ENCODE measurements at regions not wholly inside any gene's neighbourhood (a gene's known extent, or its start where the extent isn't known, plus 50 kb on each side); places are given as distances from the start of the nearest gene placed in this dataset.
A peak's percentile ranks its signal among the peaks of the same experiment; 100 is the strongest.

GRCh38 chr10:105785721-105786120, 1144.6 kb downstream of the SORCS3 start:
- H3K4me2 ChIP-seq: no peak overlapping the region
- H3K36me3 ChIP-seq: no peaks in the 10 kb centered on the region
- no peaks in the 10 kb centered on the region for H4K20me1 ChIP-seq
- H3K27ac ChIP-seq: no peak overlapping the region
- H3K4me3 ChIP-seq: no peak overlapping the region
- no peaks in the 10 kb centered on the region for H3K27me3 ChIP-seq
- no peaks in the 10 kb centered on the region for H3K4me1 ChIP-seq
- H3K9me3 ChIP-seq (replicated peaks in 1 of 11): peaks cover 0 to 27% (median 0%) of the 10 kb centered on the region in 11 experiments; a peak in 6 of 22 replicates
- no peak for TF ChIP-seq Cebpa-rat (IDR thresholded peaks at IDR 0.05)
- H3K9ac ChIP-seq: no peak overlapping the region

- Histone ChIP-seq H3K4me1 (no peaks in the 10 kb centered on the region), H3K9me3 (replicated peaks in 1 of 11) (peaks cover 0 to 27% (median 0%) of the 10 kb centered on the region in 11 experiments; a peak in 6 of 22 replicates), H3K4me2 (no peak overlapping the region), H3K27me3 (no peaks in the 10 kb centered on the region), H4K20me1 (no peaks in the 10 kb centered on the region), H3K9ac (no peak overlapping the region), H3K36me3 (no peaks in the 10 kb centered on the region), H3K4me3 (no peak overlapping the region), H3K27ac (no peak overlapping the region)
- no peak for TF ChIP-seq Cebpa-rat (IDR thresholded peaks at IDR 0.05)
Measured at GRCh38 chr10:105783936-105784483, 1142.9 kb downstream of the SORCS3 start.

DNA sequence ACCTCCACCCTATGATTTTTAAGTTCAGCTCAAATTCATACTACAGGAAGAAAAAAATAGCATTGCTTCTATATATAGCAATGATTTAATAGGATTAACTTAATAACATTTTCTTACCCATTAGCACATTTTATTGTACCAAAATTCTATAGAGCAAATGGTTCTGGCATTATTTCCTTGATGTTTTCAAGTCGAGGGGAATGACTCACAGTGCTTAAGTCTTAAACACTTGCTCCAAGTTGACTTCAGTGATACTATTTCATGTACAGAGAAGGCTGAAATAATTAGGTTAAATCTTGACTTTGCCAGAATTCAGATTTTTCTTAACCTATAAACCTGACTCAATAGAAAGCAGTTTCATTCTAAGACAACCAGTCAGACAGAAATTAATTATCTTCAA, 1133.8 kb downstream of the SORCS3 start:
- H3K9ac ChIP-seq: no peak overlapping the region
- H3K27me3 ChIP-seq: no peaks in the 10 kb centered on the region
- no peak overlapping the region for H3K4me2 ChIP-seq
- no peak overlapping the region for H3K4me3 ChIP-seq
- no peaks in the 10 kb centered on the region for H3K36me3 ChIP-seq
- no peaks in the 10 kb centered on the region for H3K9me3 ChIP-seq (replicated peaks in 1 of 11)
- H3K4me1 ChIP-seq: no peaks in the 10 kb centered on the region
- H4K20me1 ChIP-seq: no peaks in the 10 kb centered on the region
- no peak for TF ChIP-seq Cebpa-rat (IDR thresholded peaks at IDR 0.05)
- no peak overlapping the region for H3K27ac ChIP-seq

DNA sequence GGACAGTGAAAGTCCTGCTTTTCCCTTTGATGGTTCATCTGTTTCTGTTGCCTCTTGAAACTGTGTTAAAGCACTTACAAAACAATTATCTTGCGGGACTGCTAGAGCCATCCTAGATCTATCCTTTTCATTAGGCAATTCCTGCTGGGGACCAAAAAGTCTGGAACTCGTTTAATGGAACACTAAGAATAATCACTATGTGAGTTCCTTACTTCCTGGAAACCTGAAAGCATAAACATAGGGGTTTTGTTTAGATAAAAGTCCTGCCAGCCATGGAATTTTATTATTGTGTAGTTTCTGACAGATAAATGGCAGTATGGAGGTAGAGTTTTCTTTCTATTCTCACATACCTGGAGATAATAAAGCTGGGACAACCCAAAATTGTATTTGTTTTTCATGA, 1133.3 kb downstream of the SORCS3 start:
- Histone ChIP-seq H3K36me3 (no peaks in the 10 kb centered on the region), H3K27ac (no peak overlapping the region), H3K4me2 (no peak overlapping the region), H3K9ac (no peak overlapping the region), H3K27me3 (no peaks in the 10 kb centered on the region), H3K4me1 (no peaks in the 10 kb centered on the region), H3K4me3 (no peak overlapping the region), H3K9me3 (replicated peaks in 1 of 11) (no peaks in the 10 kb centered on the region), H4K20me1 (no peaks in the 10 kb centered on the region)
- no peak for TF ChIP-seq Cebpa-rat (IDR thresholded peaks at IDR 0.05)

DNA sequence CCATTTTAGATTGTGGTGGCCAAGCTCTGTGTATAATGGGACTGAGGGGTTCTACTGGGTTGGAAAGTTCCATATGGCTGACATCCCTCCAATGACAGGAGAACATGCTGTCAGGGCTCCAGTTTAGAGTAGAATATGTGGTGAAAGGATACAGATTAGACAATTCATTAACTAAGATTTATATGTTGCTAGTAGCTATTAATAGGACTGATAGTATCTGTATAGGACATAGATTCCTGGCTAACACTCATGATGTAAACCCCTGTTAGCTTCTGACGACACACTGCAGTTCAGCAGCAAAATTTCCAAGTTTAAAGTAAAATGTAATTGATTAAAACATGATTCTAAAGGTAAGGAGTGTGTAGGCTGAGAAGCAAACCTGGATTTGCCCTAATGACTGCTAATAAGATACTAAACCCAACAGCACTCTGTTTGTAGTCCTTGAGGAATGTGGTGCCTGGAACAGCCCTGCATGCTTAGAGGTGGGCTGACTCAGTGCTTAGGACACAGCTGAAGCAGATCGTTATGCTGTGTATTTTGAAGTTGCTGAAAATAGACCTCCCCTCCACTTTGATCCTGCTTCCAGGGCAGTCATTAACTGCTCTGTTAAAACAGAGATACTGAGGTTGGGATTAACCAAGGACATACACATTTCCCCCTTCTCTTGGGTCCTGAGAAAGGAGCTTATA, 1129.6 kb downstream of the SORCS3 start:
- no peak for TF ChIP-seq Cebpa-rat (IDR thresholded peaks at IDR 0.05)
- Histone ChIP-seq H3K4me3 (no peak overlapping the region), H3K4me2 (no peak overlapping the region), H3K9me3 (replicated peaks in 1 of 11) (no peaks in the 10 kb centered on the region), H3K36me3 (no peaks in the 10 kb centered on the region), H3K4me1 (no peaks in the 10 kb centered on the region), H3K27ac (no peak overlapping the region), H3K27me3 (no peaks in the 10 kb centered on the region), H3K9ac (no peak overlapping the region), H4K20me1 (no peaks in the 10 kb centered on the region)

- H3K4me2 ChIP-seq: no peak overlapping the region
- H3K9me3 ChIP-seq (replicated peaks in 1 of 11): no peaks in the 10 kb centered on the region
- H3K4me1 ChIP-seq: no peaks in the 10 kb centered on the region
- H3K27ac ChIP-seq: no peak overlapping the region
- no peak overlapping the region for H3K9ac ChIP-seq
- no peaks in the 10 kb centered on the region for H3K36me3 ChIP-seq
- H3K27me3 ChIP-seq: no peaks in the 10 kb centered on the region
- H4K20me1 ChIP-seq: no peaks in the 10 kb centered on the region
- TF ChIP-seq Cebpa-rat (IDR thresholded peaks at IDR 0.05): no peak
- H3K4me3 ChIP-seq: no peak overlapping the region
Measured at GRCh38 chr10:105769248-105770184, 1128.4 kb downstream of the SORCS3 start.

DNA sequence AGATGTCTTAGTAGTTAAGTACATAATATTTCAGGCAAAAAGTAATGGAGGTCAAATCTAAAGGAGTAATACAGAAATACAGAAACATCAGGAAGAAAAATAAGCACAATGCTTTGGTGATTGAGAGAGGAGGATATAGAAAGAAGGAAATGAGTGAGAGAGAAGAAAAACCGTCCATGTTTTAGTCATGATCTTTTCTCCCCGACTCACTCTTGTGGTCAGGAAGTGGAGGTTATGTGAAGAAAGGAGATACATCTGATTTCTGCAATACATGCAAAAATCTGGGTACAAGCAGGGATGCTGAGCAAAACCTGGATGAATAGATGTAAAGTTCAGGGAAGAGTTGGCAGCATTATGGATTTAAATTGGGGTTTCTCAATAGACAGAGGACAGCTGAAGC, 1122.5 kb downstream of the SORCS3 start:
- Histone ChIP-seq H3K4me2 (peak overlapping the region in 6 of 11 experiments; percentile 13 to 37 (median 26); a peak in 4 of 22 replicates), H3K27ac (no peak overlapping the region), H3K27me3 (no peaks in the 10 kb centered on the region), H3K36me3 (no peaks in the 10 kb centered on the region), H4K20me1 (no peaks in the 10 kb centered on the region), H3K4me3 (no peak overlapping the region), H3K9me3 (replicated peaks in 1 of 11) (no peaks in the 10 kb centered on the region), H3K4me1 (peaks cover 0 to 11% (median 2%) of the 10 kb centered on the region in 10 experiments; a peak in 7 of 20 replicates), H3K9ac (no peak overlapping the region)
- no peak for TF ChIP-seq Cebpa-rat (IDR thresholded peaks at IDR 0.05)

DNA sequence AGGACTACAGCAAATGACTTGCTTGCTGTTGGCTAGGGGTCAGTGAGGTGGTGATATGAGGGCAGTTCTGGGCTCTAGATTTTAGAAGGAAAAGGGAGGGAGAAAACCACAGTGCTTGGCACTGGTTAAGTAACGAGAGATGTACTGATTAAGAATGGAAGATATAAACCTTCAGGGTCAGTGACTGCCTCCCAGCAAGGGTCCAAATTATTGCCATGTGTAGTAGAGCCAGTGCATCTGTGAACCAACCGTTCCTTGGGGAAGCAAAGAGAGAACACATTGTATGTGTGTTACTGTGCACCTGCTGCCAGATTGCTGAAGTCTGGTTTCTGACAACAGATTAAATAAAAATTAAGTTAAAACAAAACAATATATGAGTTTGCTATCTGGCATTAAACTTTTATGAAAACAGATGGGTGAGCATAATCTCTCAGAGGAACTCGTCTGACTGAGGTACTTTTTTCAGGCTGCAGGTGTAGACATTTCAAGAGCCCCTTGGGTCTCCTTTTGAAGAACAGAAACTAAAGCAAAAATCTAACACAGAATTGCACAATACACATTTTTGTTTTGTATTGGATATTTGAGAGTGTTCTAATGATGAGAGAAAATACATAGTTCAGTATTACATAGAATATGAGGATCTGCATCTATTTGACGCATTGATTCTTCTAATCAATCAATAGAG, 1120.6 kb downstream of the SORCS3 start:
- TF ChIP-seq Cebpa-rat (IDR thresholded peaks at IDR 0.05): no peak
- no peak overlapping the region for H3K27ac ChIP-seq

GRCh38 chr10:105759669-105760068, 1118.6 kb downstream of the SORCS3 start:
- TF ChIP-seq Cebpa-rat (IDR thresholded peaks at IDR 0.05): no peak
- H3K9ac ChIP-seq: no peak overlapping the region

More for the DNA sequence above, 1120.6 kb downstream of the SORCS3 start:
- Histone ChIP-seq H3K4me1 (peaks cover 0 to 11% (median 2%) of the 10 kb centered on the region in 10 experiments; a peak in 7 of 20 replicates), H3K36me3 (no peaks in the 10 kb centered on the region), H3K4me2 (no peak overlapping the region), H4K20me1 (no peaks in the 10 kb centered on the region), H3K27me3 (no peaks in the 10 kb centered on the region), H3K4me3 (no peak overlapping the region), H3K9ac (no peak overlapping the region), H3K9me3 (replicated peaks in 1 of 11) (no peaks in the 10 kb centered on the region)

More at GRCh38 chr10:105759669-105760068, 1118.6 kb downstream of the SORCS3 start:
- Histone ChIP-seq H3K4me3 (no peak overlapping the region), H4K20me1 (no peaks in the 10 kb centered on the region), H3K36me3 (no peaks in the 10 kb centered on the region), H3K27me3 (no peaks in the 10 kb centered on the region), H3K27ac (no peak overlapping the region), H3K4me1 (peaks cover 0 to 11% (median 2%) of the 10 kb centered on the region in 10 experiments; a peak in 7 of 20 replicates), H3K4me2 (no peak overlapping the region), H3K9me3 (replicated peaks in 1 of 11) (no peaks in the 10 kb centered on the region)
